Stimulated activated effector memory CD8-positive, alpha-beta T cell treated with anti-CD3 and anti-CD28 coated beads, Interleukin-12 subunit alpha, Interleukin-12 subunit beta, amount 100 ng/mL, for 72 hours (primary cell): ENCODE measurements at regions not wholly inside any gene's neighbourhood (a gene's known extent, or its start where the extent isn't known, plus 50 kb on each side); places are given as distances from the start of the nearest gene placed in this dataset.
"Not testable (repeated sequence)": the region's sequence is repeated elsewhere in the genome, so short reads cannot be mapped to it uniquely, and the experiment has no call there.

Experiments
- ATAC-seq: fragments of 150-1000 bp; cut with Tn5 transposase; 2 replicates; pipeline ENCODE4 v1.10.0; 2021
- DNase-seq, 2 donors: peaks; one replicate each; pipeline ENCODE4 v3.0.0; 2021 to 2022; ENCODE audit warnings: low spot score in 2 of 2
- H3K27ac Mint-ChIP-seq: one replicate; pipeline ENCODE4 v1.8.0; 2022; ENCODE audit warnings: mild to moderate bottlenecking, mixed read lengths
- H3K36me3 Mint-ChIP-seq: one replicate; pipeline ENCODE4 v1.8.0; 2022; ENCODE audit warnings: mild to moderate bottlenecking, mixed read lengths
- H3K4me1 Mint-ChIP-seq: one replicate; pipeline ENCODE4 v1.8.0; 2022; ENCODE audit warnings: mixed read lengths
- H3K4me3 Mint-ChIP-seq: one replicate; pipeline ENCODE4 v1.8.0; 2022; ENCODE audit warnings: mild to moderate bottlenecking, mixed read lengths
- H3K9me3 Mint-ChIP-seq: one replicate; pipeline ENCODE4 v1.8.0; 2022; ENCODE audit warnings: mixed read lengths

- H3K4me1 Mint-ChIP-seq, H3K4me3 Mint-ChIP-seq, H3K36me3 Mint-ChIP-seq, H3K27ac Mint-ChIP-seq, DNase-seq, ATAC-seq, H3K9me3 Mint-ChIP-seq: not testable (repeated sequence)
Observed at GRCh38 chr5:122515210-122515609, 203.2 kb downstream of the SNCAIP start.

- Mint-ChIP-seq H3K4me3 (no peak overlapping the region), H3K4me1 (no peaks in the 10 kb centered on the region), H3K9me3 (peaks cover 4% of the 10 kb centered on the region), H3K27ac (no peak overlapping the region), H3K36me3 (no peaks in the 10 kb centered on the region)
- ATAC-seq (no peak), DNase-seq (no peak)
Observed at GRCh38 chr5:122515709-122516431, 203.8 kb downstream of the SNCAIP start.

GRCh38 chr5:122516432-122516743 lies 204.4 kb downstream of the SNCAIP start:
- H3K36me3 Mint-ChIP-seq = no peaks in the 10 kb centered on the region
- ATAC-seq (no peak), DNase-seq (no peak)
- no peak overlapping the region for H3K4me3 Mint-ChIP-seq
- no peaks in the 10 kb centered on the region for H3K4me1 Mint-ChIP-seq
- H3K9me3 Mint-ChIP-seq = peaks cover 4% of the 10 kb centered on the region
- H3K27ac Mint-ChIP-seq = no peak overlapping the region

GRCh38 chr5:122517091-122517490 lies 205.1 kb downstream of the SNCAIP start:
- no peak overlapping the region for H3K4me3 Mint-ChIP-seq
- DNase-seq = no peak
- H3K27ac Mint-ChIP-seq = no peak overlapping the region
- H3K36me3 Mint-ChIP-seq = no peaks in the 10 kb centered on the region
- peaks cover 4% of the 10 kb centered on the region for H3K9me3 Mint-ChIP-seq
- ATAC-seq = no peak
- H3K4me1 Mint-ChIP-seq = no peaks in the 10 kb centered on the region

- Mint-ChIP-seq H3K4me3 (no peak overlapping the region), H3K36me3 (no peaks in the 10 kb centered on the region), H3K9me3 (peaks cover 10% of the 10 kb centered on the region), H3K4me1 (no peaks in the 10 kb centered on the region), H3K27ac (no peak overlapping the region)
- DNase-seq (no peak), ATAC-seq (no peak)
Observed at GRCh38 chr5:122523776-122524175, 211.7 kb downstream of the SNCAIP start.

- DNase-seq = no peak
- H3K9me3 Mint-ChIP-seq = peaks cover 6% of the 10 kb centered on the region
- H3K4me1 Mint-ChIP-seq = no peaks in the 10 kb centered on the region
- ATAC-seq = no peak
- no peak overlapping the region for H3K4me3 Mint-ChIP-seq
- no peaks in the 10 kb centered on the region for H3K36me3 Mint-ChIP-seq
- no peak overlapping the region for H3K27ac Mint-ChIP-seq
Observed at GRCh38 chr5:122527547-122527946, 215.5 kb downstream of the SNCAIP start.

GRCh38 chr5:122532035-122532434 lies 220.0 kb downstream of the SNCAIP start:
- no peaks in the 10 kb centered on the region for H3K36me3 Mint-ChIP-seq
- no peaks in the 10 kb centered on the region for H3K4me1 Mint-ChIP-seq
- ATAC-seq = no peak
- H3K4me3 Mint-ChIP-seq = no peak overlapping the region
- no peak for DNase-seq
- H3K27ac Mint-ChIP-seq = no peak overlapping the region
- H3K9me3 Mint-ChIP-seq = peaks cover 3% of the 10 kb centered on the region

- H3K4me1 Mint-ChIP-seq = no peaks in the 10 kb centered on the region
- H3K36me3 Mint-ChIP-seq = no peaks in the 10 kb centered on the region
- DNase-seq (no peak), ATAC-seq (no peak)
- no peak overlapping the region for H3K27ac Mint-ChIP-seq
- H3K9me3 Mint-ChIP-seq = peaks cover 3% of the 10 kb centered on the region
- no peak overlapping the region for H3K4me3 Mint-ChIP-seq
Observed at GRCh38 chr5:122533825-122534224, 221.8 kb downstream of the SNCAIP start.

GRCh38 chr5:122534829-122535228 lies 222.8 kb downstream of the SNCAIP start:
- H3K4me3 Mint-ChIP-seq = no peak overlapping the region
- H3K36me3 Mint-ChIP-seq = no peaks in the 10 kb centered on the region
- ATAC-seq (no peak), DNase-seq (no peak)
- H3K9me3 Mint-ChIP-seq = peaks cover 3% of the 10 kb centered on the region
- no peaks in the 10 kb centered on the region for H3K4me1 Mint-ChIP-seq
- H3K27ac Mint-ChIP-seq = no peak overlapping the region

GRCh38 chr5:122541388-122541787 lies 229.4 kb downstream of the SNCAIP start:
- Mint-ChIP-seq H3K4me1 (no peaks in the 10 kb centered on the region), H3K36me3 (no peaks in the 10 kb centered on the region), H3K9me3 (no peaks in the 10 kb centered on the region), H3K4me3 (no peak overlapping the region), H3K27ac (no peak overlapping the region)
- ATAC-seq = no peak
- no peak for DNase-seq

GRCh38 chr5:122545986-122546385 lies 228.9 kb upstream of the SNX2 start:
- ATAC-seq (no peak), DNase-seq (no peak)
- H3K27ac Mint-ChIP-seq = no peak overlapping the region
- H3K36me3 Mint-ChIP-seq = no peaks in the 10 kb centered on the region
- H3K9me3 Mint-ChIP-seq = peaks cover 4% of the 10 kb centered on the region
- no peaks in the 10 kb centered on the region for H3K4me1 Mint-ChIP-seq
- H3K4me3 Mint-ChIP-seq = no peak overlapping the region

- H3K27ac Mint-ChIP-seq = no peak overlapping the region
- peaks cover 4% of the 10 kb centered on the region for H3K9me3 Mint-ChIP-seq
- H3K4me1 Mint-ChIP-seq = no peaks in the 10 kb centered on the region
- no peak for DNase-seq
- no peaks in the 10 kb centered on the region for H3K36me3 Mint-ChIP-seq
- ATAC-seq = no peak
- H3K4me3 Mint-ChIP-seq = no peak overlapping the region
Observed at GRCh38 chr5:122547219-122547618, 227.7 kb upstream of the SNX2 start.

- H3K27ac Mint-ChIP-seq = no peak overlapping the region
- no peaks in the 10 kb centered on the region for H3K4me1 Mint-ChIP-seq
- no peaks in the 10 kb centered on the region for H3K36me3 Mint-ChIP-seq
- DNase-seq (no peak), ATAC-seq (no peak)
- H3K4me3 Mint-ChIP-seq = no peak overlapping the region
- H3K9me3 Mint-ChIP-seq = peaks cover 4% of the 10 kb centered on the region
Observed at GRCh38 chr5:122547669-122548068, 227.2 kb upstream of the SNX2 start.

GRCh38 chr5:122559676-122560075 lies 215.2 kb upstream of the SNX2 start:
- no peaks in the 10 kb centered on the region for H3K36me3 Mint-ChIP-seq

GRCh38 chr5:122561209-122561608 lies 213.7 kb upstream of the SNX2 start:
- Mint-ChIP-seq H3K9me3 (no peaks in the 10 kb centered on the region), H3K27ac (no peak overlapping the region), H3K4me1 (no peaks in the 10 kb centered on the region), H3K36me3 (no peaks in the 10 kb centered on the region), H3K4me3 (no peak overlapping the region)
- no peak for DNase-seq
- ATAC-seq = no peak

More at GRCh38 chr5:122559676-122560075, 215.2 kb upstream of the SNX2 start:
- no peak overlapping the region for H3K27ac Mint-ChIP-seq
- H3K4me3 Mint-ChIP-seq = no peak overlapping the region
- ATAC-seq = no peak
- no peaks in the 10 kb centered on the region for H3K4me1 Mint-ChIP-seq
- H3K9me3 Mint-ChIP-seq = no peaks in the 10 kb centered on the region
- DNase-seq = no peak

- DNase-seq (no peak), ATAC-seq (no peak)
- Mint-ChIP-seq H3K36me3 (no peaks in the 10 kb centered on the region), H3K27ac (no peak overlapping the region), H3K9me3 (no peaks in the 10 kb centered on the region), H3K4me3 (no peak overlapping the region), H3K4me1 (no peaks in the 10 kb centered on the region)
Observed at GRCh38 chr5:122565331-122565730, 209.5 kb upstream of the SNX2 start.
